H9 (cell line): ENCODE measurements at regions not wholly inside any gene's neighbourhood (a gene's known extent, or its start where the extent isn't known, plus 50 kb on each side); places are given as distances from the start of the nearest gene placed in this dataset.

Experiments used
- DNase-seq: peaks from one replicate; pipeline ENCODE4 v3.0.0-alpha.2; 2017
- H2AFZ ChIP-seq: one replicate; pipeline ENCODE4 v1.6.1; 2013; ENCODE audit warnings: mild to moderate bottlenecking, low read length, control low read depth, moderate library complexity
- H2AK5ac ChIP-seq: 2 replicates; pipeline ENCODE4 v1.6.1; 2013; ENCODE audit warnings: low read length, control low read depth, mixed read lengths; ENCODE audit not compliant: insufficient read length
- H2BK120ac ChIP-seq: one replicate; pipeline ENCODE4 v1.6.1; 2013; ENCODE audit warnings: low read depth, mild to moderate bottlenecking, low read length, control low read depth, inconsistent platforms; ENCODE audit not compliant: poor library complexity, severe bottlenecking
- H2BK12ac ChIP-seq: 2 replicates; pipeline ENCODE4 v1.6.1; 2013; ENCODE audit warnings: low read length, control low read depth, mixed read lengths, low read depth; ENCODE audit not compliant: insufficient read length
- H2BK15ac ChIP-seq: 2 replicates; pipeline ENCODE4 v1.6.1; 2013; ENCODE audit warnings: low read depth, low read length, control low read depth
- H2BK20ac ChIP-seq: one replicate; pipeline ENCODE4 v1.6.1; 2013; ENCODE audit warnings: low read depth, mild to moderate bottlenecking, low read length, control low read depth, inconsistent platforms; ENCODE audit not compliant: poor library complexity, severe bottlenecking
- H2BK5ac ChIP-seq: 2 replicates; pipeline ENCODE4 v1.6.1; 2013; ENCODE audit warnings: low read length, control low read depth, mixed read lengths; ENCODE audit not compliant: insufficient read length
- H3K14ac ChIP-seq: 2 replicates; pipeline ENCODE4 v1.6.1; 2013; ENCODE audit warnings: low read length, control low read depth; ENCODE audit not compliant: insufficient read depth
- H3K18ac ChIP-seq: 2 replicates; pipeline ENCODE4 v1.6.1; 2013; ENCODE audit warnings: low read depth, mild to moderate bottlenecking, mixed read lengths, low read length, control low read depth; ENCODE audit not compliant: insufficient read length
- H3K23ac ChIP-seq: 2 replicates; pipeline ENCODE4 v1.6.1; 2013; ENCODE audit warnings: low read length, control low read depth, mixed read lengths, low read depth; ENCODE audit not compliant: insufficient read length
- H3K23me2 ChIP-seq: 2 replicates; pipeline ENCODE4 v1.6.1; 2013; ENCODE audit warnings: low read depth, mild to moderate bottlenecking, mixed read lengths, low read length, control low read depth; ENCODE audit not compliant: insufficient read length, poor library complexity, severe bottlenecking
- H3K27ac ChIP-seq: 2 replicates; pipeline ENCODE4 v1.5.1; 2013; ENCODE audit warnings: low read length, control low read depth, mixed read lengths, low read depth; ENCODE audit not compliant: insufficient read length
- H3K27me3 ChIP-seq: 2 replicates; pipeline ENCODE4 v1.6.1; 2013; ENCODE audit warnings: low read length, control low read depth, inconsistent platforms; ENCODE audit not compliant: insufficient read depth
- H3K4ac ChIP-seq: 2 replicates; pipeline ENCODE4 v1.6.1; 2013; ENCODE audit warnings: low read depth, mild to moderate bottlenecking, control low read depth, inconsistent platforms, low read length, moderate library complexity
- H3K4me1 ChIP-seq: 2 replicates; pipeline ENCODE4 v1.6.1; 2013; ENCODE audit warnings: low read length, control low read depth, inconsistent platforms; ENCODE audit not compliant: insufficient read depth
- H3K4me2 ChIP-seq: 2 replicates; pipeline ENCODE4 v1.6.1; 2013; ENCODE audit warnings: low read length, control low read depth, mixed read lengths; ENCODE audit not compliant: insufficient read length, insufficient read depth
- H3K56ac ChIP-seq: 2 replicates; pipeline ENCODE4 v1.6.1; 2013; ENCODE audit warnings: low read depth, mild to moderate bottlenecking, mixed read lengths, low read length, control low read depth; ENCODE audit not compliant: insufficient read length
- H3K79me1 ChIP-seq: 2 replicates; pipeline ENCODE4 v1.6.1; 2013; ENCODE audit warnings: low read depth, mild to moderate bottlenecking, moderate library complexity, low read length, control low read depth, inconsistent platforms; ENCODE audit not compliant: insufficient read depth, poor library complexity, severe bottlenecking
- H3K79me2 ChIP-seq: 2 replicates; pipeline ENCODE4 v1.6.1; 2013; ENCODE audit warnings: low read length, control low read depth, inconsistent platforms; ENCODE audit not compliant: insufficient read depth
- H3K9ac ChIP-seq: 2 replicates; pipeline ENCODE4 v1.6.1; 2013; ENCODE audit warnings: low read length, control low read depth, mixed read lengths; ENCODE audit not compliant: insufficient read length; ENCODE audit errors: extremely low read depth
- H3K9me3 ChIP-seq: one replicate; pipeline ENCODE4 v1.6.1; 2013; ENCODE audit warnings: low read depth, low read length, inconsistent platforms; ENCODE audit not compliant: control insufficient read depth
- H3T11ph ChIP-seq: one replicate; pipeline ENCODE4 v1.6.1; 2013; ENCODE audit warnings: mild to moderate bottlenecking, low read length, control low read depth, inconsistent platforms
- H4K20me1 ChIP-seq: one replicate; pipeline ENCODE4 v1.6.1; 2013; ENCODE audit not compliant: control insufficient read depth, insufficient read length, insufficient read depth
- H4K5ac ChIP-seq: 2 replicates; pipeline ENCODE4 v1.6.1; 2013; ENCODE audit warnings: low read depth, mild to moderate bottlenecking, mixed read lengths, low read length, control low read depth; ENCODE audit not compliant: insufficient read length
- H4K8ac ChIP-seq: replicated peaks from 2 replicates; pipeline ENCODE4 v1.6.1; 2013; ENCODE audit warnings: low read length, control low read depth, mixed read lengths, low read depth; ENCODE audit not compliant: insufficient read length
- H4K91ac ChIP-seq: 2 replicates; pipeline ENCODE4 v1.6.1; 2013; ENCODE audit warnings: low read depth, mild to moderate bottlenecking, moderate library complexity, mixed read lengths, low read length, control low read depth; ENCODE audit not compliant: insufficient read length
- H3K27ac Mint-ChIP-seq, 3 experiments: 2 replicates in 2 of 3; 3 replicates in 1 of 3; pipeline ENCODE4 v1.8.0; 2020 to 2021; ENCODE audit warnings: mixed read lengths in 3 of 3, mild to moderate bottlenecking in 1 of 3, moderate library complexity in 1 of 3
- H3K27me3 Mint-ChIP-seq: 2 replicates; pipeline ENCODE4 v1.8.0; 2021; ENCODE audit warnings: low read depth, mild to moderate bottlenecking, moderate library complexity, mixed read lengths
- H3K36me3 Mint-ChIP-seq, 3 experiments: 2 replicates in 2 of 3; 3 replicates in 1 of 3; pipeline ENCODE4 v1.8.0; 2020 to 2021; ENCODE audit warnings: low read depth in 3 of 3, mixed read lengths in 3 of 3; ENCODE audit not compliant: insufficient read depth in 1 of 3
- H3K4me1 Mint-ChIP-seq, 2 experiments: 2 replicates each; pipeline ENCODE4 v1.8.0; 2020; ENCODE audit warnings: mixed read lengths in 2 of 2
- H3K4me3 Mint-ChIP-seq, 2 experiments: 2 replicates in 1 of 2; 3 replicates in 1 of 2; pipeline ENCODE4 v1.8.0; 2020 to 2021; ENCODE audit warnings: mild to moderate bottlenecking in 2 of 2, mixed read lengths in 2 of 2, moderate library complexity in 1 of 2
- H3K9me3 Mint-ChIP-seq, 2 experiments: 2 replicates in 1 of 2; 3 replicates in 1 of 2; pipeline ENCODE4 v1.8.0; 2020; ENCODE audit warnings: mild to moderate bottlenecking in 2 of 2, mixed read lengths in 2 of 2, moderate library complexity in 1 of 2
- CTCF ChIP-seq: fragments of 200-600 bp; sonication (generic); conservative IDR thresholded peaks from 3 replicates; pipeline ENCODE4 v1.8.0; 2021; ENCODE audit warnings: antibody characterized with exemption, mild to moderate bottlenecking
- WGBS: extraction: QIAGEN DNeasy Blood & Tissue Kit; methylation state at CpG from one replicate; pipeline ENCODE4 v1.1.7; 2013; ENCODE audit warnings: missing lambda C conversion rate, low lambda C conversion rate, mixed read lengths; ENCODE audit not compliant: insufficient read length; ENCODE audit errors: extremely low coverage; 5-methylcytosine and 5-hydroxymethylcytosine counted together

GRCh38 chr1:200473698-200474371, 64.0 kb upstream of the ZNF281 start:
- no peaks in the 10 kb centered on the region for H3K9me3 ChIP-seq
- no peak overlapping the region for H3K14ac ChIP-seq
- H2AFZ ChIP-seq: no peak overlapping the region
- no peaks in the 10 kb centered on the region for H3K23me2 ChIP-seq
- H4K91ac ChIP-seq: no peak overlapping the region
- H2BK15ac ChIP-seq: no peak overlapping the region
- no peak for DNase-seq
- H3K56ac ChIP-seq: no peak overlapping the region
- H3K18ac ChIP-seq: no peak overlapping the region
- no peak overlapping the region for H3K27ac Mint-ChIP-seq
- H3K27ac ChIP-seq: no peak overlapping the region
- WGBS: no CpG with 5 or more reads among the region's 12 CpGs
- no peak overlapping the region for H2AK5ac ChIP-seq
- H3K4me1 ChIP-seq: no peaks in the 10 kb centered on the region; the same call in 1 of the 2 replicates
- H2BK20ac ChIP-seq: no peak overlapping the region
- no peak overlapping the region for H3K9ac ChIP-seq
- no peak for TF ChIP-seq CTCF
- no peaks in the 10 kb centered on the region for H4K20me1 ChIP-seq
- no peak overlapping the region for H3K4ac ChIP-seq
- H2BK5ac ChIP-seq: no peak overlapping the region
- no peak overlapping the region for H3T11ph ChIP-seq
- H2BK12ac ChIP-seq: no peak overlapping the region
- peaks cover 4 to 6% of the 10 kb centered on the region in 2 experiments; a peak in 3 of 4 replicates for H3K4me1 Mint-ChIP-seq
- no peaks in the 10 kb centered on the region; the same call in 1 of the 2 replicates for H3K79me2 ChIP-seq
- peaks cover 5 to 34% (median 28%) of the 10 kb centered on the region in 3 experiments; a peak in 6 of 7 replicates for H3K36me3 Mint-ChIP-seq
- H4K8ac ChIP-seq: no peak overlapping the region
- no peaks in the 10 kb centered on the region for H3K79me1 ChIP-seq
- no peak overlapping the region for H2BK120ac ChIP-seq
- no peak overlapping the region for H3K23ac ChIP-seq
- no peak overlapping the region for H3K4me2 ChIP-seq
- no peak overlapping the region for H4K5ac ChIP-seq
- H3K27me3 ChIP-seq: no peaks in the 10 kb centered on the region
- no peaks in the 10 kb centered on the region for H3K27me3 Mint-ChIP-seq
- no peaks in the 10 kb centered on the region for H3K9me3 Mint-ChIP-seq
- H3K4me3 Mint-ChIP-seq: no peak overlapping the region
